ENCODE measurements at regions not wholly inside any gene's neighbourhood (a gene's known extent, or its start where the extent isn't known, plus 50 kb on each side); places are given as distances from the start of the nearest gene placed in this dataset.
"Not testable (repeated sequence)": the region's sequence is repeated elsewhere in the genome, so short reads cannot be mapped to it uniquely, and the experiment has no call there.

- DNase-seq = no peak
These were observed 190.3 kb upstream of the TAB2 start for GRCh38 chr6:149127212-149127611.

- no peak for DNase-seq
These were observed 188.9 kb upstream of the TAB2 start for GRCh38 chr6:149128489-149129145.

GRCh38 chr6:149129371-149130077, 188.0 kb upstream of the TAB2 start:
- DNase-seq = no peak

GRCh38 chr6:149130090-149130489, 187.4 kb upstream of the TAB2 start:
- no peak for DNase-seq

GRCh38 chr6:149130508-149130907, 187.0 kb upstream of the TAB2 start:
- no peak for DNase-seq

GRCh38 chr6:149131891-149132290, 185.6 kb upstream of the TAB2 start:
- DNase-seq = no peak

GRCh38 chr6:149132336-149132735, 185.2 kb upstream of the TAB2 start:
- DNase-seq = no peak

- DNase-seq = no peak
These were observed 183.0 kb upstream of the TAB2 start for GRCh38 chr6:149134511-149134933.

GRCh38 chr6:149135809-149136208, 181.7 kb upstream of the TAB2 start:
- DNase-seq = no peak

- DNase-seq = no peak
These were observed 181.1 kb upstream of the TAB2 start for GRCh38 chr6:149136273-149136912.

- no peak for DNase-seq
These were observed 180.6 kb upstream of the TAB2 start for GRCh38 chr6:149136913-149137286.

- no peak for DNase-seq
These were observed 179.9 kb upstream of the TAB2 start for GRCh38 chr6:149137594-149137993.

- DNase-seq = peak in 1 of 56 donors; percentile 13
These were observed 179.4 kb upstream of the TAB2 start for GRCh38 chr6:149138089-149138488.

GRCh38 chr6:149138699-149139294, 178.7 kb upstream of the TAB2 start:
- DNase-seq = no peak

GRCh38 chr6:149139782-149140136, 177.8 kb upstream of the TAB2 start:
- DNase-seq = no peak

- DNase-seq = no peak
These were observed 177.2 kb upstream of the TAB2 start for GRCh38 chr6:149140137-149140909.

GRCh38 chr6:149140910-149141290, 176.6 kb upstream of the TAB2 start:
- DNase-seq = no peak

GRCh38 chr6:149142924-149143429, 174.5 kb upstream of the TAB2 start:
- DNase-seq = no peak

- DNase-seq = not testable (repeated sequence)
These were observed 171.7 kb upstream of the TAB2 start for GRCh38 chr6:149145800-149146199.

GRCh38 chr6:149147195-149147594, 170.3 kb upstream of the TAB2 start:
- no peak for DNase-seq

GRCh38 chr6:149147938-149148718, 169.4 kb upstream of the TAB2 start:
- DNase-seq = no peak

Measured in nucleus accumbens (tissue), 56 donors.